HEK293 (cell line): ENCODE measurements at regions not wholly inside any gene's neighbourhood (a gene's known extent, or its start where the extent isn't known, plus 50 kb on each side); places are given as distances from the start of the nearest gene placed in this dataset.

Experiments
- CTCF ChIA-PET: fragments of 350-600 bp; formaldehyde crosslinking; extraction: SDS; loops from one replicate; lab custom pipeline; 2021; ENCODE audit warnings: antibody characterized with exemption; lab: Yijun Ruan, JAX
- POLR2A ChIA-PET: fragments of 300-600 bp; formaldehyde crosslinking; extraction: SDS; loops from one replicate; lab custom pipeline; 2020; ENCODE audit warnings: antibody characterized with exemption, inconsistent platforms; lab: Yijun Ruan, JAX
- H3K27ac ChIP-seq: fragments of 200-500 bp; sonication (Bioruptor generic); 2 replicates; pipeline ENCODE4 v1.5.1; 2014; ENCODE audit warnings: low read depth, low read length, control low read depth, inconsistent platforms; ENCODE audit errors: extremely low read depth
- H3K36me3 ChIP-seq, 2 experiments: fragments of 200-500 bp in 1 of 2; sonication (Bioruptor generic) in 1 of 2; 1 replicate in 1 of 2; 2 replicates in 1 of 2; pipeline ENCODE4 v1.5.1; 2014 to 2017; ENCODE audit warnings: inconsistent platforms in 2 of 2, low read length in 2 of 2; ENCODE audit not compliant: control insufficient read depth in 2 of 2, insufficient read depth in 1 of 2
- H3K4me1 ChIP-seq: fragments of 200-500 bp; sonication (Bioruptor generic); 2 replicates; pipeline ENCODE4 v1.5.1; 2014; ENCODE audit warnings: mild to moderate bottlenecking, low read length, inconsistent platforms; ENCODE audit not compliant: control insufficient read depth, insufficient read depth
- H3K4me3 ChIP-seq: 2 replicates; pipeline ENCODE4 v1.5.1; 2011; ENCODE audit warnings: low read depth, mild to moderate bottlenecking, control low read depth, low read length, moderate library complexity
- H3K9me3 ChIP-seq: fragments of 200-500 bp; sonication (Bioruptor generic); 2 replicates; pipeline ENCODE4 v1.5.1; 2014; ENCODE audit warnings: low read depth, low read length, inconsistent platforms; ENCODE audit not compliant: control insufficient read depth, insufficient read depth
- INSM2 ChIP-seq: fragments of 450-650 bp; formaldehyde crosslinking; IDR thresholded peaks from 2 replicates; pipeline ENCODE4 v1.5.1; 2016; ENCODE audit warnings: missing biosample characterization, missing genetic modification characterization
- KLF1 ChIP-seq: fragments of 450-650 bp; formaldehyde crosslinking; IDR thresholded peaks from 2 replicates; pipeline ENCODE4 v1.5.1; 2016; ENCODE audit warnings: missing biosample characterization, missing genetic modification characterization
- KLF10 ChIP-seq: fragments of 450-650 bp; IDR thresholded peaks from 2 replicates; pipeline ENCODE4 v1.5.1; 2018; ENCODE audit warnings: missing biosample characterization, mild to moderate bottlenecking, missing genetic modification characterization
- TSHZ1 ChIP-seq: fragments of 450-650 bp; formaldehyde crosslinking; IDR thresholded peaks from 2 replicates; pipeline ENCODE4 v1.5.1; 2016; ENCODE audit warnings: missing biosample characterization, missing genetic modification characterization, borderline replicate concordance
- ZNF10 ChIP-seq: fragments of 450-650 bp; formaldehyde crosslinking; IDR thresholded peaks from 2 replicates; pipeline ENCODE4 v1.5.1; 2017; ENCODE audit warnings: missing biosample characterization, missing genetic modification characterization
- ZNF350 ChIP-seq: fragments of 450-650 bp; formaldehyde crosslinking; IDR thresholded peaks from 2 replicates; pipeline ENCODE4 v1.5.0; 2017; ENCODE audit warnings: missing biosample characterization, mild to moderate bottlenecking, missing genetic modification characterization
- ZNF423 ChIP-seq: fragments of 450-650 bp; formaldehyde crosslinking; IDR thresholded peaks from 2 replicates; pipeline ENCODE4 v1.5.1; 2016; ENCODE audit warnings: missing biosample characterization, missing genetic modification characterization
- ZNF449 ChIP-seq: fragments of 450-650 bp; formaldehyde crosslinking; IDR thresholded peaks from 2 replicates; pipeline ENCODE4 v1.5.1; 2017; ENCODE audit warnings: missing biosample characterization, mild to moderate bottlenecking, missing genetic modification characterization, moderate library complexity
- ZNF558 ChIP-seq: fragments of 450-650 bp; formaldehyde crosslinking; IDR thresholded peaks from 2 replicates; pipeline ENCODE4 v1.5.1; 2016; ENCODE audit warnings: missing biosample characterization, missing genetic modification characterization
- ZNF776 ChIP-seq: fragments of 450-650 bp; formaldehyde crosslinking; IDR thresholded peaks from 2 replicates; pipeline ENCODE4 v1.5.0; 2017; ENCODE audit warnings: missing biosample characterization, missing genetic modification characterization, borderline replicate concordance
- ZNF792 ChIP-seq: fragments of 450-650 bp; formaldehyde crosslinking; IDR thresholded peaks from 2 replicates; pipeline ENCODE4 v1.5.1; 2016; ENCODE audit warnings: missing biosample characterization, missing genetic modification characterization
- ZSCAN23 ChIP-seq: fragments of 450-650 bp; formaldehyde crosslinking; IDR thresholded peaks from 2 replicates; pipeline ENCODE4 v1.5.1; 2016; ENCODE audit warnings: missing biosample characterization, missing genetic modification characterization
- ZXDB ChIP-seq: fragments of 450-650 bp; formaldehyde crosslinking; IDR thresholded peaks from 2 replicates; pipeline ENCODE4 v1.5.1; 2016; ENCODE audit warnings: missing biosample characterization, missing genetic modification characterization
- TF ChIP-seq, protein P1 (sequence below): fragments of 450-650 bp; formaldehyde crosslinking; IDR thresholded peaks from 2 replicates; pipeline ENCODE4 v1.5.1; 2016; ENCODE audit warnings: missing biosample characterization, missing genetic modification characterization
- TF ChIP-seq, protein P2 (sequence below): fragments of 450-650 bp; formaldehyde crosslinking; IDR thresholded peaks from 2 replicates; pipeline ENCODE4 v1.5.1; 2016; ENCODE audit warnings: missing biosample characterization, missing genetic modification characterization, low read depth
- TF ChIP-seq, protein P3 (sequence below): fragments of 450-650 bp; formaldehyde crosslinking; IDR thresholded peaks from 2 replicates; pipeline ENCODE4 v1.5.1; 2017; ENCODE audit warnings: missing biosample characterization, missing genetic modification characterization

- TF ChIP-seq ZSCAN23 (tag by site-specific recombination) (no peak), INSM2 (tag by site-specific recombination) (no peak), ZNF10 (tag by site-specific recombination) (no peak)
- TF ChIP-seq, all 188 proteins: peak for 0
Observed at GRCh38 chr11:25436326-25436725, 895.6 kb upstream of the ANO3 start (continued).

- Histone ChIP-seq H3K4me3 (no peak overlapping the region), H3K4me1 (no peaks in the 10 kb centered on the region), H3K9me3 (no peaks in the 10 kb centered on the region), H3K27ac (no peak overlapping the region), H3K36me3 (no peaks in the 10 kb centered on the region)
- ChIA-PET POLR2A (no interaction called here), CTCF (no interaction called here)
- TF ChIP-seq ZNF350: no peak
- TF ChIP-seq ZNF776 (tag by site-specific recombination): no peak
- no peak for TF ChIP-seq ZNF423 (tag by site-specific recombination)
- TF ChIP-seq, protein P1, sequence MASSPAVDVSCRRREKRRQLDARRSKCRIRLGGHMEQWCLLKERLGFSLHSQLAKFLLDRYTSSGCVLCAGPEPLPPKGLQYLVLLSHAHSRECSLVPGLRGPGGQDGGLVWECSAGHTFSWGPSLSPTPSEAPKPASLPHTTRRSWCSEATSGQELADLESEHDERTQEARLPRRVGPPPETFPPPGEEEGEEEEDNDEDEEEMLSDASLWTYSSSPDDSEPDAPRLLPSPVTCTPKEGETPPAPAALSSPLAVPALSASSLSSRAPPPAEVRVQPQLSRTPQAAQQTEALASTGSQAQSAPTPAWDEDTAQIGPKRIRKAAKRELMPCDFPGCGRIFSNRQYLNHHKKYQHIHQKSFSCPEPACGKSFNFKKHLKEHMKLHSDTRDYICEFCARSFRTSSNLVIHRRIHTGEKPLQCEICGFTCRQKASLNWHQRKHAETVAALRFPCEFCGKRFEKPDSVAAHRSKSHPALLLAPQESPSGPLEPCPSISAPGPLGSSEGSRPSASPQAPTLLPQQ (tag by site-specific recombination): no peak
- no peak for TF ChIP-seq KLF10 (tag by site-specific recombination)
- no peak for TF ChIP-seq ZXDB
- TF ChIP-seq, protein P2, sequence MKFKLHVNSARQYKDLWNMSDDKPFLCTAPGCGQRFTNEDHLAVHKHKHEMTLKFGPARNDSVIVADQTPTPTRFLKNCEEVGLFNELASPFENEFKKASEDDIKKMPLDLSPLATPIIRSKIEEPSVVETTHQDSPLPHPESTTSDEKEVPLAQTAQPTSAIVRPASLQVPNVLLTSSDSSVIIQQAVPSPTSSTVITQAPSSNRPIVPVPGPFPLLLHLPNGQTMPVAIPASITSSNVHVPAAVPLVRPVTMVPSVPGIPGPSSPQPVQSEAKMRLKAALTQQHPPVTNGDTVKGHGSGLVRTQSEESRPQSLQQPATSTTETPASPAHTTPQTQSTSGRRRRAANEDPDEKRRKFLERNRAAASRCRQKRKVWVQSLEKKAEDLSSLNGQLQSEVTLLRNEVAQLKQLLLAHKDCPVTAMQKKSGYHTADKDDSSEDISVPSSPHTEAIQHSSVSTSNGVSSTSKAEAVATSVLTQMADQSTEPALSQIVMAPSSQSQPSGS (tag by site-specific recombination): no peak
- no peak for TF ChIP-seq ZNF449
- TF ChIP-seq, protein P3, sequence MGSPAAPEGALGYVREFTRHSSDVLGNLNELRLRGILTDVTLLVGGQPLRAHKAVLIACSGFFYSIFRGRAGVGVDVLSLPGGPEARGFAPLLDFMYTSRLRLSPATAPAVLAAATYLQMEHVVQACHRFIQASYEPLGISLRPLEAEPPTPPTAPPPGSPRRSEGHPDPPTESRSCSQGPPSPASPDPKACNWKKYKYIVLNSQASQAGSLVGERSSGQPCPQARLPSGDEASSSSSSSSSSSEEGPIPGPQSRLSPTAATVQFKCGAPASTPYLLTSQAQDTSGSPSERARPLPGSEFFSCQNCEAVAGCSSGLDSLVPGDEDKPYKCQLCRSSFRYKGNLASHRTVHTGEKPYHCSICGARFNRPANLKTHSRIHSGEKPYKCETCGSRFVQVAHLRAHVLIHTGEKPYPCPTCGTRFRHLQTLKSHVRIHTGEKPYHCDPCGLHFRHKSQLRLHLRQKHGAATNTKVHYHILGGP (tag by site-specific recombination): no peak
- no peak for TF ChIP-seq KLF1 (tag by site-specific recombination)
- no peak for TF ChIP-seq ZNF792
- TF ChIP-seq ZNF558 (tag by site-specific recombination): no peak
- TF ChIP-seq TSHZ1 (tag by site-specific recombination): no peak
Observed at GRCh38 chr11:25441421-25441820, 890.5 kb upstream of the ANO3 start.
